Femur (tissue), 1 donor: ENCODE measurements at regions not wholly inside any gene's neighbourhood (a gene's known extent, or its start where the extent isn't known, plus 50 kb on each side); places are given as distances from the start of the nearest gene placed in this dataset.
"Not testable (repeated sequence)": the region's sequence is repeated elsewhere in the genome, so short reads cannot be mapped to it uniquely, and the experiment has no call there.

ENCODE experiments used
- DNase-seq: peaks from one replicate; pipeline ENCODE4 v3.0.0-alpha.2; 2017

GRCh38 chr4:23070848-23071570, 378.3 kb downstream of the GBA3 start:
- no peak for DNase-seq

GRCh38 chr4:23068756-23069155, 376.0 kb downstream of the GBA3 start:
- no peak for DNase-seq

GRCh38 chr4:23068287-23068686, 375.6 kb downstream of the GBA3 start:
- no peak for DNase-seq

GRCh38 chr4:23062188-23062587, 369.5 kb downstream of the GBA3 start:
- DNase-seq, result no peak

GRCh38 chr4:23061431-23061830, 368.7 kb downstream of the GBA3 start:
- DNase-seq, result no peak

- DNase-seq, result no peak
Measured at GRCh38 chr4:23060776-23061175, 368.0 kb downstream of the GBA3 start.

GRCh38 chr4:23058165-23058776, 365.5 kb downstream of the GBA3 start:
- no peak for DNase-seq

- no peak for DNase-seq
Measured at GRCh38 chr4:23041501-23041900, 348.8 kb downstream of the GBA3 start.

- DNase-seq, result no peak
Measured at GRCh38 chr4:23040539-23040938, 347.8 kb downstream of the GBA3 start.

- no peak for DNase-seq
Measured at GRCh38 chr4:23039818-23040217, 347.1 kb downstream of the GBA3 start.

GRCh38 chr4:23038626-23039491, 346.1 kb downstream of the GBA3 start:
- no peak for DNase-seq

- no peak for DNase-seq
Measured at GRCh38 chr4:23036921-23037495, 344.3 kb downstream of the GBA3 start.

- no peak for DNase-seq
Measured at GRCh38 chr4:23036503-23036902, 343.8 kb downstream of the GBA3 start.

GRCh38 chr4:23035521-23036056, 342.9 kb downstream of the GBA3 start:
- DNase-seq, result no peak

- no peak for DNase-seq
Measured at GRCh38 chr4:23034731-23035130, 342.0 kb downstream of the GBA3 start.

- DNase-seq, result no peak
Measured at GRCh38 chr4:23033796-23034195, 341.1 kb downstream of the GBA3 start.

GRCh38 chr4:23028875-23029274, 336.1 kb downstream of the GBA3 start:
- DNase-seq, result no peak

GRCh38 chr4:23023666-23024065, 330.9 kb downstream of the GBA3 start:
- no peak for DNase-seq

- DNase-seq, result no peak
Measured at GRCh38 chr4:23023121-23023520, 330.4 kb downstream of the GBA3 start.

GRCh38 chr4:23022032-23022431, 329.3 kb downstream of the GBA3 start:
- no peak for DNase-seq

- DNase-seq, result no peak
Measured at GRCh38 chr4:23021040-23021439, 328.3 kb downstream of the GBA3 start.

GRCh38 chr4:23020399-23020798, 327.7 kb downstream of the GBA3 start:
- DNase-seq, result not testable (repeated sequence)

- DNase-seq, result no peak
Measured at GRCh38 chr4:23016981-23017380, 324.2 kb downstream of the GBA3 start.
